GM18520 (cell line): ENCODE measurements at regions not wholly inside any gene's neighbourhood (a gene's known extent, or its start where the extent isn't known, plus 50 kb on each side); places are given as distances from the start of the nearest gene placed in this dataset.
A peak's percentile ranks its signal among the peaks of the same experiment; 100 is the strongest.
"Not testable (repeated sequence)": the region's sequence is repeated elsewhere in the genome, so short reads cannot be mapped to it uniquely, and the experiment has no call there.

Source experiments
- ATAC-seq: cut with Tn5 transposase; IDR thresholded peaks from one replicate; pipeline ENCODE4 v1.9.1; 2021; ENCODE audit not compliant: unreplicated experiment

DNA sequence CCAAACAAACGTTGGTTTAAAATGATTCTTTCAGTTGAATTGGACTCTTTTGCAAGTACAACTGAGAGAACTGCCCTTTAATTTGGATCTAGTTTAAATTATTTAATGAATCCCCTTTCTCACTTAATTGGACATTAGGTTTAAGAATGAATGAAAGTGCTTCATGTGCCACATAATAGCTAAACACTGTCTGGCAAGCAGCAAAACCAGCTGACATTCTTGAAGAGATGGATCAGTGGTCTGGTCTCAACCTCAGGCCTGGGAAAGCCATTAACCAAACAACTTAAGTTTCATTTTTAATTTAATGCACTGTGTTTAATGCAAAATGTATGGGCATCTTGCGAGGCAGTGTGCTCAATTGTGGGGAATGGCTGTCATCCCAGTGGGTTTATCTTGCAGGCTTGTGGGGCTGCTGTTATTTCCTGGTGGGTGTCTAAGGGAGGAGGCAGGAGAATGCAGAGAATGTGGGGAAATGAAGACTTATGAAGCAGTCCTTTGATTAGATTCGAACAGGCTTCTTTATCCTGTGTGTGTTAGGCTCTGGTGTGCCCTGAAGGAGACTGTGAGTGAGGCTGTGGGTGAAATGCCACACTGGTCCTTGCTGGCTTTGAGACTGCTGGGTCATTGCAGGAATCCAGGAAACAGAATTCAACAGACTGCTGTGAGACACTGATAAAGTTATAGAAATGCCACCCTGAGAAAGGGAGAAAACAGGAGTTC lies 144.1 kb upstream of the PELI2 start:
- ATAC-seq: no peak

DNA sequence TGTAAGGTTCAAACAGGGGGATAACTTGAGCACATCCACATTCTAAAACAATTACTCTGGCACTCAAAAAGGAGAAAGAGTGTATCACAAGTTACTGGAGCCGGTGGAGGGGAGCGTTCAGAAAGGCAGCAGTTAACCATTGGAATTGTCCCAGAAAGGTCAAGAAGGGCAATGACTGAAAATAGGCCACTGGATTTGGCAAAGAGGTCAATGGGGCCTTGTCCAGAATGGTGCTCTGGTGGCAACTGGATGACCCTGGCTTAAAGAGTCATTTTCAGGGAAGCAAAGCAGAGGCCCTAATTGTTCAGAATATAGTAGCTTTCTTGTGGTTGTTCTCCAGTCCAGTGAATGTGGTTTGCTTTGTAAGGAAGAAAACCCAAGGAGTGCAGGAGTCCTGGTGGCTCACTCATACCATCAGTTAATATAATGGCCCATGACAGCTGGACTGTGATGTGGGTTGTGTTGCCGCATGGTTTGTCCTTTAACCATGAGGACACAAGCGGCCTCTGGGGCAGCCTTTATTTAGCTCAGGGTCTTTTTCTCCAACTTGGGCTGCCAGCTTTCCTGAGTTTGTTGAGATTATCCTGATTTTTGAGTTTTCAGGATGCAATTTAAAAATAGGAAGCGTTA lies 142.8 kb upstream of the PELI2 start:
- no peak for ATAC-seq

- ATAC-seq: no peak
Measured at GRCh38 chr14:55976219-55976618, 142.0 kb upstream of the PELI2 start.

- ATAC-seq: no peak
Measured at GRCh38 chr14:55976655-55977054, 141.6 kb upstream of the PELI2 start.

- ATAC-seq: no peak
Measured at GRCh38 chr14:55977392-55978150, 140.6 kb upstream of the PELI2 start.

DNA sequence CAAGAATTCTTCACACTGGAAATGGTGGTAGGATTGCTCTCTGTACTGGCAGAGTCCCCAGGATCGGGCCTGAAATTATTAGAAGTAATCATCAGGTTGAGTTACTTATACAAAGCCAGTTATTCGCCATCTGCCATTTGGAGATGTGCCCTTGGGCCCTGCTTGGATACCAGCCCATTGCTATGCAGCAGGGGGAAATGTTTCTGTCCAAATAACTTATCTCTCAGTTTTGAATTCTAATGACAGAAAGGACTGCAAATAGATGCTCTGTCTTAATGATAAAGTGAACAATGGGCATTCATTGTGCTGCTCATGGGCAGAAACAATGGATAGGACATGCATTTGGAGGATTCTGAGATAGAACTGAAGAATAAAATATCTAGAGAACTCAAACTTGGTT lies 139.1 kb upstream of the PELI2 start:
- ATAC-seq: no peak

GRCh38 chr14:55979781-55980180 lies 138.4 kb upstream of the PELI2 start:
- no peak for ATAC-seq

- ATAC-seq: no peak
Measured at GRCh38 chr14:55980970-55981369, 137.2 kb upstream of the PELI2 start.

- ATAC-seq: no peak
Measured at GRCh38 chr14:55986069-55986468, 132.1 kb upstream of the PELI2 start.

- ATAC-seq: no peak
Measured at GRCh38 chr14:56000846-56001245, 117.4 kb upstream of the PELI2 start.

GRCh38 chr14:56002342-56002741 lies 115.9 kb upstream of the PELI2 start:
- ATAC-seq: no peak

DNA sequence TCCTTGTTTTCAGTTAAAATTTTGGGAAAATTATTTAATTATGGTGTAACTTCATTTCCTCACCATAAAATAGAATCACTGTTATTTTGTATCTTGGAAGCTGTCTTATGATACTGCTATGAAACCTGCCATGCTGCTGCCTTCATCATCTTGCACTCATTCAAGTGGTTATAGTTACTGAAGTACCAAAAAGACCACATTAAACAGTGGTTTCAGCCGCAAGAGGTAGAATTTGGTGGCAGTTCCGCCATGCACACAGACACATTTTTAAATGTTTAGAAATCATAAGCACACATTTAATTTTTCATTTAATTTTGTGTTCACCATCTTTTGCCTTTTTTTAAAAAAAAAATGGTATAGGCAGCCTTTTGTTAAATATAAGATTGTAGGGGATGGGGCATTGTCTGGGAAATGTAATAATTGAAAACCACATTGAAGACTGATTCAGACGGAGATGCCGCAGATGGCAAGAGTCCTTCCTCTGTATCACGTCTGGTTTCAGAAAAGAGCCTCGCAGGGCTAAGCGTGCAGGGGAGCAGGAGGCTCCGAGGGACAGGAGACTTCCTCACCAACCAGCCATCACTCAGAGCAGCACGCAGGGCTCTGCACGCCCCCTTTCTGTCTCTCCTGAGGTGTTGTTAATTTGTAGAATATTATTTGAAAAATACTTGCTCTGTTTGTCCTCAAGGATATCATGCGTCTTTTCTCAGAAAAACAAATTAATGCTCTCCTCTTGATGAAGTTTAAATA lies 115.2 kb upstream of the PELI2 start:
- peak; percentile 42 for ATAC-seq

GRCh38 chr14:56004323-56004722 lies 113.9 kb upstream of the PELI2 start:
- no peak for ATAC-seq

DNA sequence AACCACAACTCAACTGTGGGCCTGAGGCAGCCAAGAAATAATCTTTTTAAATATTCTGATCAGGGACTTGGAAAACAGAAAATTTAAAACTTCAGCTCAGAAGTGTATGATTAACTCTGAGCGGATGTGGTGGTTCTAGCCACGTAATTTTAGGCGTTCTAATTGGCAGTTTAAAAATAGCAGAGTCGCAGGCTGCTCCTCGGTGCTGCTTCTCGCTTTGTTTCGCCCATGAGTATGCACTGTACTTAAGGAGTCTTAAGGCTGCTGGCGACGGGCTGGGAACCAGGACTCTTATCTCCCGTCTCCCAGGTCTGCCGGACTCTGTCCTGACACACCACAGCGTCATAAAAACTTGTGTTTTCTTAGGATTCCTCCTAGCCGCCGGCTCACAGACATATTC lies 113.4 kb upstream of the PELI2 start:
- peak; percentile 77 for ATAC-seq

- ATAC-seq: no peak
Measured at GRCh38 chr14:56005191-56006053, 112.8 kb upstream of the PELI2 start.

GRCh38 chr14:56007491-56007890 lies 110.7 kb upstream of the PELI2 start:
- not testable (repeated sequence) for ATAC-seq

DNA sequence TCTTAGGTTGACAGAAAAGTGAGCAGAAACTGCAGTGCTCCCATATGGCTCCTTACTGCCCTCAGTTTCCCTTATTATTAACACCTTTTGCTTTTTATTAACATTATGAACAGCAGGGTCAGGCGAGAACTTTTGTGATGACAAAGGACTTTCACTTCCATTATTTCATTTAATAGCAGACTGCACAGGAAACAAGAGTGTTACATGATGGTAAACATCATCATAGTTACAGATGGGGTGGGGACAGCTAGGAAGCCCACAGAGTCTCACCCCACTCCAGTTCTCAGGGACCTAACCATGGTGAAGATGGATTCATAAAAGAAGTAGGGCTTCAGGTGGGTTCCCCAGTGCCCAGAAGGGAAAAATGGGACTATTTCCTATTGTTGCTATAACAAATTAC lies 110.1 kb upstream of the PELI2 start:
- ATAC-seq: no peak

- ATAC-seq: not testable (repeated sequence)
Measured at GRCh38 chr14:56008661-56009060, 109.5 kb upstream of the PELI2 start.

- no peak for ATAC-seq
Measured at GRCh38 chr14:56023661-56024081, 94.5 kb upstream of the PELI2 start.

DNA sequence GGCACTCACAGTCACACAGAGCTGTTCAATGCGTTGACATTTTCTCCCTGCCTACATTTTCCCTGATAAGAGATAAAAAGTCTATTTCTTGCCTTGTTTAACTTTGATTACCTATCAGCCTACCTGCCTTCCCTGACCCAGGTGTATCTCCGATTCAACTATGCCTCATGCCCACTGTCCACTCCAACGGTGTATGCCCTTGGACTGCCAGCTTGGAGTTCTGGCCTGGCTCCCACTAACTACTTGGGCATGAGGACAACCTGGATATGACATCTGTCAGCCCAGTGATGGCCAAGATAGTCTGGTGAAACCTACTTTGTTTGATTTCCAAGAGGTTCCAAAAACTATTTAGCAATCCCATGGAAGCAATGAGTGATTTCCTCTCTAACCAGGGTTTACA lies 93.0 kb upstream of the PELI2 start:
- ATAC-seq: no peak
